H1 (cell line): ENCODE measurements at regions not wholly inside any gene's neighbourhood (a gene's known extent, or its start where the extent isn't known, plus 50 kb on each side); places are given as distances from the start of the nearest gene placed in this dataset.

Source experiments
- ASH2L ChIP-seq: fragments of 200-600, 300-600 bp; sonication (generic); IDR thresholded peaks from one replicate; pipeline ENCODE4 v1.7.1; 2017; ENCODE audit warnings: low read length
- CHD2 ChIP-seq: IDR thresholded peaks from 2 replicates; pipeline ENCODE4 v1.6.1; 2012; ENCODE audit warnings: low read length, improper control_type of control experiment
- FOSL1 ChIP-seq: IDR thresholded peaks from 2 replicates; pipeline ENCODE4 v1.6.1; 2011; ENCODE audit warnings: mild to moderate bottlenecking, low read depth, low read length, moderate library complexity; ENCODE audit not compliant: insufficient read depth
- NRF1 ChIP-seq: IDR thresholded peaks from 2 replicates; pipeline ENCODE4 v1.6.1; 2011; ENCODE audit warnings: mild to moderate bottlenecking, low read depth, low read length, improper control_type of control experiment
- SP4 ChIP-seq: IDR thresholded peaks from 2 replicates; pipeline ENCODE4 v1.6.1; 2012; ENCODE audit warnings: low read length, inconsistent platforms
- SRF ChIP-seq: IDR thresholded peaks from 2 replicates; pipeline ENCODE4 v1.6.1; 2011; ENCODE audit warnings: mild to moderate bottlenecking, low read depth, low read length, moderate library complexity
- TBP ChIP-seq: IDR thresholded peaks from 2 replicates; pipeline ENCODE4 v1.6.1; 2011; ENCODE audit warnings: low read depth, low read length, improper control_type of control experiment

GRCh38 chr1:118488787-118489186 lies 303.8 kb upstream of the SPAG17 start (continued):
- no peak for TF ChIP-seq SRF
- TF ChIP-seq TBP = no peak
- TF ChIP-seq SP4 = no peak
- no peak for TF ChIP-seq FOSL1
- TF ChIP-seq CHD2 = no peak
- TF ChIP-seq NRF1 = no peak
- TF ChIP-seq ASH2L = no peak
